Uterus (tissue), 2 donors: ENCODE measurements at regions not wholly inside any gene's neighbourhood (a gene's known extent, or its start where the extent isn't known, plus 50 kb on each side); places are given as distances from the start of the nearest gene placed in this dataset.

Experiments
- CTCF ChIP-seq, 4 experiments: fragments of 200-600 bp in 2 of 4; fragments of 450-650 bp in 2 of 4; sonication (generic) in 2 of 4; IDR thresholded peaks; one replicate each; pipeline ENCODE4 v1.5.1; 2016 to 2019; ENCODE audit warnings: antibody characterized with exemption in 4 of 4, mild to moderate bottlenecking in 2 of 4, moderate library complexity in 1 of 4
- POLR2A ChIP-seq, 2 donors: fragments of 450-650 bp; IDR thresholded peaks; one replicate each; pipeline ENCODE4 v1.6.1; 2016; ENCODE audit warnings: antibody characterized with exemption in 2 of 2, mild to moderate bottlenecking in 1 of 2, moderate library complexity in 1 of 2

DNA sequence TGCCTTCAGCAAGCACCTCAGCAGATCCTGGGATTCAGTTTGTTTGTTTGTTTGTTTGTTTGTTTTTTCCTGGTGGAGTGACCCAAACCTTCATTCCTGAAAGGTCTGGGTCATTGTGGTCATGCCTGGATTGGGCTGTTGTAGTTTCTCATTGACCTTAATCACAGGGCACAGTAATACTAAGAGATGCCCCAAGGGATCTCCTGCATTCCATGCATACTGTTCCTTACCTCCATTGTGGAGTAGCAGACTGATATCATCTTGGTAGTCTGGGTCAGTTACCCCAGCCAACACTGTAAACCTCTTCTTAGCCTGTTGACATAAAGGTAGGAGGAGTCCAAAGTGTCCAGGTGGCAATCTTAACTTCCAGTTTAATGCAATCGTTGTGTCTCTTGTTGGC is 1466.7 kb upstream of the CDH9 start:
- TF ChIP-seq CTCF (IDR thresholded peaks at IDR 0.05) (no peak), POLR2A (IDR thresholded peaks at IDR 0.05) (no peak)
